SK-N-SH (cell line): ENCODE measurements at regions not wholly inside any gene's neighbourhood (a gene's known extent, or its start where the extent isn't known, plus 50 kb on each side); places are given as distances from the start of the nearest gene placed in this dataset.
A peak's percentile ranks its signal among the peaks of the same experiment; 100 is the strongest.

ENCODE experiments used
- CTCF ChIA-PET: fragments of 300-600, 350-600 bp; formaldehyde crosslinking; extraction: SDS; loops from one replicate; lab custom pipeline; 2021; lab: Yijun Ruan, JAX
- POLR2A ChIA-PET: fragments of 350-600 bp; sonication (Branson Sonifier 250); formaldehyde crosslinking; extraction: SDS; loops from one replicate; lab custom pipeline; 2020; ENCODE audit warnings: antibody characterized with exemption, inconsistent platforms; lab: Yijun Ruan, JAX
- DNase-seq: peaks from one replicate; pipeline ENCODE4 v3.0.0; 2012
- H2AFZ ChIP-seq: fragments of 200-600 bp; sonication (generic); 2 replicates; pipeline ENCODE4 v1.8.1; 2016; ENCODE audit warnings: antibody characterized with exemption, mild to moderate bottlenecking, low read depth
- H3F3A ChIP-seq: fragments of 200-600 bp; sonication (generic); replicated peaks from 2 replicates; pipeline ENCODE3; 2016; ENCODE audit warnings: antibody characterized with exemption, mild to moderate bottlenecking; ENCODE audit not compliant: insufficient read depth
- H3K27ac ChIP-seq, 2 experiments: fragments of 200-500 bp in 1 of 2; fragments of 200-600 bp in 1 of 2; sonication (Bioruptor generic) in 1 of 2; sonication (generic), shearing (Covaris generic) in 1 of 2; 2 replicates each; pipeline versions ENCODE4 v1.5.1 to v1.6.1; 2014 to 2016; ENCODE audit warnings: low read depth in 2 of 2, inconsistent platforms in 1 of 2, low read length in 1 of 2, mild to moderate bottlenecking in 1 of 2, mixed read lengths in 1 of 2
- H3K27me3 ChIP-seq: fragments of 200-600 bp; sonication (generic), shearing (Covaris generic); 2 replicates; pipeline ENCODE4 v1.6.1; 2016; ENCODE audit warnings: mixed run types; ENCODE audit not compliant: insufficient read depth
- H3K36me3 ChIP-seq, 2 experiments: fragments of 200-500 bp in 1 of 2; fragments of 200-600 bp in 1 of 2; sonication (Bioruptor generic) in 1 of 2; sonication (generic) in 1 of 2; replicated peaks in 1 of 2; 2 replicates each; pipeline versions ENCODE3 to v1.5.1; 2014 to 2016; ENCODE audit warnings: low read length in 1 of 2, mild to moderate bottlenecking in 1 of 2; ENCODE audit not compliant: insufficient read depth in 2 of 2, control insufficient read depth in 1 of 2
- H3K4me1 ChIP-seq, 2 experiments: fragments of 200-500 bp in 1 of 2; fragments of 200-600 bp in 1 of 2; sonication (Bioruptor generic) in 1 of 2; sonication (generic), shearing (Covaris generic) in 1 of 2; 2 replicates each; pipeline versions ENCODE4 v1.5.1 to v1.6.1; 2014 to 2016; ENCODE audit warnings: low read depth in 1 of 2, low read length in 1 of 2, mixed run types in 1 of 2; ENCODE audit not compliant: insufficient read depth in 2 of 2, control insufficient read depth in 1 of 2
- H3K4me2 ChIP-seq: fragments of 200-600 bp; sonication (generic), shearing (Covaris generic); 2 replicates; pipeline ENCODE4 v1.6.1; 2017; ENCODE audit warnings: mixed run types
- H3K4me3 ChIP-seq, 2 experiments: fragments of 200-500 bp in 1 of 2; fragments of 200-600 bp in 1 of 2; sonication (Bioruptor generic) in 1 of 2; sonication (generic), shearing (Covaris generic) in 1 of 2; 2 replicates each; pipeline versions ENCODE4 v1.5.1 to v1.8.1; 2014 to 2016; ENCODE audit warnings: low read depth in 2 of 2, inconsistent platforms in 1 of 2, low read length in 1 of 2, mild to moderate bottlenecking in 1 of 2, mixed read lengths in 1 of 2, moderate library complexity in 1 of 2
- H3K79me2 ChIP-seq: fragments of 200-600 bp; sonication (generic); 2 replicates; pipeline ENCODE4 v1.8.1; 2017; ENCODE audit warnings: mild to moderate bottlenecking; ENCODE audit not compliant: insufficient read depth
- H3K9ac ChIP-seq: fragments of 200-600 bp; sonication (generic); 2 replicates; pipeline ENCODE4 v1.6.1; 2017; ENCODE audit warnings: mixed run types
- H3K9me2 ChIP-seq: fragments of 200-600 bp; sonication (generic); 2 replicates; pipeline ENCODE4 v1.6.1; 2017; ENCODE audit warnings: mixed run types
- H3K9me3 ChIP-seq: fragments of 200-600 bp; sonication (generic); 2 replicates; pipeline ENCODE4 v1.6.1; 2017; ENCODE audit warnings: mixed run types, mild to moderate bottlenecking, moderate library complexity
- H4K20me1 ChIP-seq: fragments of 200-600 bp; sonication (generic); 2 replicates; pipeline ENCODE4 v1.6.1; 2017; ENCODE audit warnings: mild to moderate bottlenecking, mixed run types; ENCODE audit not compliant: insufficient read depth
- ELF1 ChIP-seq: IDR thresholded peaks from 2 replicates; pipeline ENCODE4 v1.4.0; 2012
- EP300 ChIP-seq, 2 experiments: IDR thresholded peaks; 2 replicates each; pipeline versions ENCODE4 v1.4.0 to v1.6.1; 2012; ENCODE audit warnings: borderline replicate concordance in 1 of 2, low read depth in 1 of 2, low read length in 1 of 2
- FOSL2 ChIP-seq: IDR thresholded peaks from 2 replicates; pipeline ENCODE4 v1.4.0; 2012; ENCODE audit warnings: low read depth, mild to moderate bottlenecking, moderate library complexity, borderline replicate concordance
- FOXM1 ChIP-seq: IDR thresholded peaks from 2 replicates; pipeline ENCODE4 v1.4.0; 2012; ENCODE audit warnings: low read depth, mild to moderate bottlenecking
- JUND ChIP-seq: IDR thresholded peaks from 2 replicates; pipeline ENCODE4 v1.4.0; 2012
- NFIC ChIP-seq: IDR thresholded peaks from 2 replicates; pipeline ENCODE4 v1.4.0; 2012; ENCODE audit warnings: borderline replicate concordance
- POLR2AphosphoS5 ChIP-seq: IDR thresholded peaks from 2 replicates; pipeline ENCODE4 v1.6.1; 2012; ENCODE audit warnings: low read depth, low read length
- RCOR1 ChIP-seq: fragments of 150-350 bp; IDR thresholded peaks from 2 replicates; pipeline ENCODE4 v1.6.1; 2017; ENCODE audit warnings: antibody characterized with exemption, low read length
- REST ChIP-seq: IDR thresholded peaks from 2 replicates; pipeline ENCODE4 v1.6.1; 2012; ENCODE audit warnings: mild to moderate bottlenecking, low read depth, low read length, moderate library complexity
- RFX5 ChIP-seq: IDR thresholded peaks from 2 replicates; pipeline ENCODE4 v1.6.1; 2012; ENCODE audit warnings: mild to moderate bottlenecking, improper control_type of control experiment, low read length
- TCF12 ChIP-seq: IDR thresholded peaks from 2 replicates; pipeline ENCODE4 v1.4.0; 2012
- TEAD4 ChIP-seq: IDR thresholded peaks from 2 replicates; pipeline ENCODE4 v1.4.0; 2012; ENCODE audit warnings: mild to moderate bottlenecking, borderline replicate concordance; ENCODE audit not compliant: insufficient read depth
- USF1 ChIP-seq: IDR thresholded peaks from 2 replicates; pipeline ENCODE4 v1.4.0; 2012; ENCODE audit warnings: low read depth, borderline replicate concordance
- WGBS: methylation state at CpG from one replicate; pipeline ENCODE4 v1.1.6; 2017; ENCODE audit warnings: low lambda C conversion rate; 5-methylcytosine and 5-hydroxymethylcytosine counted together
- TF ChIP-seq, protein P1 (sequence below): IDR thresholded peaks from 2 replicates; pipeline ENCODE4 v1.4.0; 2012; ENCODE audit warnings: low read depth
- TF ChIP-seq, protein P2 (sequence below): IDR thresholded peaks from 2 replicates; pipeline ENCODE4; 2012
- TF ChIP-seq, protein P3 (sequence below): IDR thresholded peaks from 2 replicates; pipeline ENCODE4 v1.4.0; 2012; ENCODE audit warnings: low read depth, borderline replicate concordance

- H3K27ac ChIP-seq = peak overlapping the region; percentile 49 to 72; a peak in 3 of 4 replicates
- H3K27me3 ChIP-seq = no peaks in the 10 kb centered on the region
- H3K9me2 ChIP-seq = no peaks in the 10 kb centered on the region
- H3K4me1 ChIP-seq = peaks cover 0 to 14% of the 10 kb centered on the region in 2 experiments; a peak in 2 of 4 replicates
- no peaks in the 10 kb centered on the region for H3K36me3 ChIP-seq
- H3K9ac ChIP-seq = peak overlapping the region; percentile 23
- TF ChIP-seq JUND (peak; percentile 53), RFX5 (no peak), TEAD4 (peak; percentile 82; the same call in 1 of the 2 replicates), USF1 (no peak), ELF1 (no peak), TCF12 (peak; percentile 74), NFIC (peak; percentile 29; the same call in 1 of the 2 replicates), FOSL2 (peak; percentile 56; the same call in 1 of the 2 replicates), EP300 (IDR thresholded peaks at IDR 0.05; ENCODE audit: borderline replicate concordance in 1 of 2, low read depth in 1 of 2, low read length in 1 of 2) (peak in 1 of 2 experiments; percentile 75; a peak in 1 of 4 replicates)
- TF ChIP-seq, protein P1, sequence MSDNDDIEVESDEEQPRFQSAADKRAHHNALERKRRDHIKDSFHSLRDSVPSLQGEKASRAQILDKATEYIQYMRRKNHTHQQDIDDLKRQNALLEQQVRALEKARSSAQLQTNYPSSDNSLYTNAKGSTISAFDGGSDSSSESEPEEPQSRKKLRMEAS = no peak
- TF ChIP-seq, protein P2, sequence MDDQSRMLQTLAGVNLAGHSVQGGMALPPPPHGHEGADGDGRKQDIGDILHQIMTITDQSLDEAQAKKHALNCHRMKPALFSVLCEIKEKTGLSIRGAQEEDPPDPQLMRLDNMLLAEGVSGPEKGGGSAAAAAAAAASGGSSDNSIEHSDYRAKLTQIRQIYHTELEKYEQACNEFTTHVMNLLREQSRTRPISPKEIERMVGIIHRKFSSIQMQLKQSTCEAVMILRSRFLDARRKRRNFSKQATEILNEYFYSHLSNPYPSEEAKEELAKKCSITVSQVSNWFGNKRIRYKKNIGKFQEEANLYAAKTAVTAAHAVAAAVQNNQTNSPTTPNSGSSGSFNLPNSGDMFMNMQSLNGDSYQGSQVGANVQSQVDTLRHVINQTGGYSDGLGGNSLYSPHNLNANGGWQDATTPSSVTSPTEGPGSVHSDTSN = peak; percentile 62
- TF ChIP-seq, protein P3, sequence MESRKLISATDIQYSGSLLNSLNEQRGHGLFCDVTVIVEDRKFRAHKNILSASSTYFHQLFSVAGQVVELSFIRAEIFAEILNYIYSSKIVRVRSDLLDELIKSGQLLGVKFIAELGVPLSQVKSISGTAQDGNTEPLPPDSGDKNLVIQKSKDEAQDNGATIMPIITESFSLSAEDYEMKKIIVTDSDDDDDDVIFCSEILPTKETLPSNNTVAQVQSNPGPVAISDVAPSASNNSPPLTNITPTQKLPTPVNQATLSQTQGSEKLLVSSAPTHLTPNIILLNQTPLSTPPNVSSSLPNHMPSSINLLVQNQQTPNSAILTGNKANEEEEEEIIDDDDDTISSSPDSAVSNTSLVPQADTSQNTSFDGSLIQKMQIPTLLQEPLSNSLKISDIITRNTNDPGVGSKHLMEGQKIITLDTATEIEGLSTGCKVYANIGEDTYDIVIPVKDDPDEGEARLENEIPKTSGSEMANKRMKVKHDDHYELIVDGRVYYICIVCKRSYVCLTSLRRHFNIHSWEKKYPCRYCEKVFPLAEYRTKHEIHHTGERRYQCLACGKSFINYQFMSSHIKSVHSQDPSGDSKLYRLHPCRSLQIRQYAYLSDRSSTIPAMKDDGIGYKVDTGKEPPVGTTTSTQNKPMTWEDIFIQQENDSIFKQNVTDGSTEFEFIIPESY = no peak
- no peak overlapping the region for H3K4me3 ChIP-seq
- no peaks in the 10 kb centered on the region for H3K79me2 ChIP-seq
- H2AFZ ChIP-seq = peak overlapping the region; percentile 47; the same call in 1 of the 2 replicates
- WGBS = 23% methylated on average over 4 of the region's 4 CpGs
- DNase-seq = no peak
- H4K20me1 ChIP-seq = no peaks in the 10 kb centered on the region
- ChIA-PET CTCF (interaction anchor here (1.0 kb wide), 1 partner anchor 384 kb away, joined by 3 read pairs; no protein-coding TSS in a partner anchor), POLR2A (no interaction called here)
- no peaks in the 10 kb centered on the region for H3K9me3 ChIP-seq
- no peak overlapping the region for H3K4me2 ChIP-seq
- H3F3A ChIP-seq = peaks cover 7% of the 10 kb centered on the region
Measured at GRCh38 chr6:139753198-139753861, 378.9 kb upstream of the CITED2 start.

DNA sequence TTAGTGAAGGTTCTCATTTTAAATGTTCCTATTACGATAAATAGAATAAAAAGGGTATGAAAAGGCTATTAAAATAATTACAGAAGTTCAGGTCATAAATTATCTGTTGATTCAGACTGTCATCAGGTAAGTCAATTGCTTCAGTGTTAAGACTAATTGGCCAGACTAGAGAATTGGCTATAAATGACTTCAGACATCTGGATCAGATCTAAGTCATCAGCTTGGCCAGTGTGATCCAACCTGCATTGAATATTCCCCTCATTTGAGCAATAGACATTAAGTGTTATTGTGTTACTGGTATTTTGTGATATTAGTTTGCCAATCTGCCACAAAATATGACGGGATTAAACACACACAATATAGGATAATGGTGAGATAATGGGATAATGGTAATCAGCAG is 377.6 kb upstream of the CITED2 start:
- Histone ChIP-seq H2AFZ (no peak overlapping the region), H3F3A (peaks cover 7% of the 10 kb centered on the region), H3K4me3 (no peak overlapping the region), H3K9ac (no peak overlapping the region), H3K9me2 (no peaks in the 10 kb centered on the region), H4K20me1 (no peaks in the 10 kb centered on the region), H3K4me2 (no peak overlapping the region), H3K79me2 (no peaks in the 10 kb centered on the region), H3K9me3 (no peaks in the 10 kb centered on the region), H3K4me1 (peaks cover 0 to 14% of the 10 kb centered on the region in 2 experiments; a peak in 2 of 4 replicates), H3K27me3 (no peaks in the 10 kb centered on the region), H3K36me3 (no peaks in the 10 kb centered on the region), H3K27ac (no peak overlapping the region)
- ChIA-PET CTCF (no interaction called here), POLR2A (no interaction called here)
- DNase-seq = no peak
- 89% methylated on average over 2 of the region's 2 CpGs for WGBS
- no peak for TF ChIP-seq POLR2AphosphoS5
- TF ChIP-seq FOXM1 = no peak
- TF ChIP-seq, protein P2 = no peak
- no peak for TF ChIP-seq RCOR1
- no peak for TF ChIP-seq REST
- no peak for TF ChIP-seq EP300 (IDR thresholded peaks at IDR 0.05; ENCODE audit: borderline replicate concordance in 1 of 2, low read depth in 1 of 2, low read length in 1 of 2)
- TF ChIP-seq RFX5 = no peak
- TF ChIP-seq FOSL2 = no peak
- TF ChIP-seq ELF1 = no peak
- no peak for TF ChIP-seq JUND
